GM12878 (cell line): ENCODE measurements at regions not wholly inside any gene's neighbourhood (a gene's known extent, or its start where the extent isn't known, plus 50 kb on each side); places are given as distances from the start of the nearest gene placed in this dataset.

Experiments
- EGR1 ChIP-seq, 2 experiments: IDR thresholded peaks; 1 replicate in 1 of 2; 2 replicates in 1 of 2; pipeline ENCODE4 v1.6.1; 2011 to 2012; ENCODE audit warnings: low read depth in 2 of 2, low read length in 2 of 2, borderline replicate concordance in 1 of 2, mild to moderate bottlenecking in 1 of 2, moderate library complexity in 1 of 2
- POU2F2 ChIP-seq: IDR thresholded peaks from 3 replicates; pipeline ENCODE4 v1.6.1; 2011; ENCODE audit warnings: low read depth, mild to moderate bottlenecking, low read length, borderline replicate concordance
- SKIL ChIP-seq: fragments of 450-650 bp; IDR thresholded peaks from 2 replicates; pipeline ENCODE4 v1.6.1; 2017; ENCODE audit warnings: mild to moderate bottlenecking, low read depth, inconsistent platforms; ENCODE audit not compliant: poor library complexity, severe bottlenecking
- SMARCA5 ChIP-seq: fragments of 450-650 bp; IDR thresholded peaks from 2 replicates; pipeline ENCODE4 v1.6.1; 2017; ENCODE audit warnings: mild to moderate bottlenecking
- SREBF1 ChIP-seq: IDR thresholded peaks from 2 replicates; pipeline ENCODE4 v1.6.1; 2012; ENCODE audit warnings: mild to moderate bottlenecking, low read length
- ZBTB11 ChIP-seq: fragments of 450-650 bp; formaldehyde crosslinking; IDR thresholded peaks from 2 replicates; pipeline ENCODE4 v1.5.0; 2022; ENCODE audit warnings: mild to moderate bottlenecking, missing genetic modification characterization
- TF ChIP-seq, protein P1 (sequence below): IDR thresholded peaks from 2 replicates; pipeline ENCODE4 v1.6.1; 2012; ENCODE audit warnings: mild to moderate bottlenecking, low read depth, low read length

DNA sequence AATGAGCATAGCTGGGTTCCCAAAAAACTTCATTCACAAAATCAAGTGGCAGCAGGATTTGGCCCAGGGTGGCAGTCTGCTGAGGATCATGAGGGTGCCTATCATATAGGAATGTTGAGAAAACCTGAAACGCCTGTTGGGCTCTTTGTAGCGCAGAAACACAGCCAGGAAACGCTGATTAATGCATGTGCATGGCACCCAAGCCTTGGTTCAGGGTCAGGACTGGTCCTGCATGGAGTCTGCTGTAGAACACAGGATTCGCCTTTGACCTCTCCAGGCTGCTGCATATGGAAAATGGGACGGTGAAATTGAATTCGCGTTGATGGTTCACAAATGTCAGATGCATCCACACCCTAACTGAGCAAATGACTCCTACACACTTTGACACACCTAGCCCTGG is 227.9 kb upstream of the COPS8 start (continued):
- TF ChIP-seq, protein P1, sequence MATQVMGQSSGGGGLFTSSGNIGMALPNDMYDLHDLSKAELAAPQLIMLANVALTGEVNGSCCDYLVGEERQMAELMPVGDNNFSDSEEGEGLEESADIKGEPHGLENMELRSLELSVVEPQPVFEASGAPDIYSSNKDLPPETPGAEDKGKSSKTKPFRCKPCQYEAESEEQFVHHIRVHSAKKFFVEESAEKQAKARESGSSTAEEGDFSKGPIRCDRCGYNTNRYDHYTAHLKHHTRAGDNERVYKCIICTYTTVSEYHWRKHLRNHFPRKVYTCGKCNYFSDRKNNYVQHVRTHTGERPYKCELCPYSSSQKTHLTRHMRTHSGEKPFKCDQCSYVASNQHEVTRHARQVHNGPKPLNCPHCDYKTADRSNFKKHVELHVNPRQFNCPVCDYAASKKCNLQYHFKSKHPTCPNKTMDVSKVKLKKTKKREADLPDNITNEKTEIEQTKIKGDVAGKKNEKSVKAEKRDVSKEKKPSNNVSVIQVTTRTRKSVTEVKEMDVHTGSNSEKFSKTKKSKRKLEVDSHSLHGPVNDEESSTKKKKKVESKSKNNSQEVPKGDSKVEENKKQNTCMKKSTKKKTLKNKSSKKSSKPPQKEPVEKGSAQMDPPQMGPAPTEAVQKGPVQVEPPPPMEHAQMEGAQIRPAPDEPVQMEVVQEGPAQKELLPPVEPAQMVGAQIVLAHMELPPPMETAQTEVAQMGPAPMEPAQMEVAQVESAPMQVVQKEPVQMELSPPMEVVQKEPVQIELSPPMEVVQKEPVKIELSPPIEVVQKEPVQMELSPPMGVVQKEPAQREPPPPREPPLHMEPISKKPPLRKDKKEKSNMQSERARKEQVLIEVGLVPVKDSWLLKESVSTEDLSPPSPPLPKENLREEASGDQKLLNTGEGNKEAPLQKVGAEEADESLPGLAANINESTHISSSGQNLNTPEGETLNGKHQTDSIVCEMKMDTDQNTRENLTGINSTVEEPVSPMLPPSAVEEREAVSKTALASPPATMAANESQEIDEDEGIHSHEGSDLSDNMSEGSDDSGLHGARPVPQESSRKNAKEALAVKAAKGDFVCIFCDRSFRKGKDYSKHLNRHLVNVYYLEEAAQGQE, result no peak
- TF ChIP-seq SREBF1 (no peak), POU2F2 (no peak), ZBTB11 (no peak), EGR1 (IDR thresholded peaks at IDR 0.05; ENCODE audit: borderline replicate concordance in 1 of 2, low read depth in 2 of 2, low read length in 2 of 2) (no peak), SMARCA5 (no peak), SKIL (no peak)
